K562 (cell line): ENCODE measurements at regions not wholly inside any gene's neighbourhood (a gene's known extent, or its start where the extent isn't known, plus 50 kb on each side); places are given as distances from the start of the nearest gene placed in this dataset.

Experiments used
- ATAC-seq: fragments of 200-7000 bp; cut with Tn5 transposase; 3 replicates; pipeline ENCODE4 v1.9.1; 2020; ENCODE audit warnings: moderate library complexity
- BruUV-seq: library from RNA; stranded (reverse); fragments of 400-500 nt; replicated peaks from 2 replicates; lab custom pipeline; 2021; lab: Mats Ljungman, UMichigan
- CTCF ChIA-PET: fragments of 300-600 bp; formaldehyde crosslinking; extraction: SDS; loops from one replicate; lab custom pipeline; 2021; ENCODE audit warnings: low intra/inter-chr PET ratio; lab: Yijun Ruan, JAX
- POLR2A ChIA-PET: fragments of 300-600, 350-650 bp; sonication (Branson Sonifier 250); formaldehyde crosslinking; extraction: SDS; loops from one replicate; lab custom pipeline; 2021; ENCODE audit warnings: antibody characterized with exemption, inconsistent platforms; lab: Yijun Ruan, JAX
- DNase-seq, 4 experiments: peaks; one replicate each; pipeline versions ENCODE4 v3.0.0 to v3.0.0-alpha.2; 2011 to 2018; ENCODE audit warnings: low spot score in 3 of 4, mixed read lengths in 3 of 4; ENCODE audit errors: extremely low read depth in 1 of 4
- FAIRE-seq: peaks from 2 replicates; lab custom pipeline; 2011; peaks lifted over from hg19 to GRCh38; lab: Jason Lieb, UNC
- H2AFZ ChIP-seq: 2 replicates; pipeline ENCODE4 v1.6.0; 2011; ENCODE audit warnings: low read depth, low read length, control low read depth, inconsistent platforms
- H3K27ac ChIP-seq: fragments of 200-600 bp; 3 replicates; pipeline ENCODE4 v1.8.0; 2011; ENCODE audit warnings: low read depth, mild to moderate bottlenecking, control low read depth, inconsistent platforms, low read length, moderate library complexity, mixed read lengths; ENCODE audit errors: extremely low read depth
- H3K27me3 ChIP-seq, 2 experiments: fragments of 300-600 bp in 1 of 2; 2 replicates in 1 of 2; 3 replicates in 1 of 2; pipeline versions ENCODE4 v1.6.0 to v1.8.0; 2011; ENCODE audit warnings: inconsistent platforms in 2 of 2, low read length in 2 of 2, mild to moderate bottlenecking in 1 of 2, mixed read lengths in 1 of 2, moderate library complexity in 1 of 2; ENCODE audit not compliant: control insufficient read depth in 2 of 2, insufficient read depth in 2 of 2
- H3K36me3 ChIP-seq: fragments of 300-600 bp; 3 replicates; pipeline ENCODE4 v1.8.0; 2011; ENCODE audit warnings: mild to moderate bottlenecking, low read length, inconsistent platforms; ENCODE audit not compliant: control insufficient read depth, insufficient read depth
- H3K4me1 ChIP-seq, 2 experiments: fragments of 200-600 bp in 1 of 2; replicated peaks in 1 of 2; 2 replicates in 1 of 2; 3 replicates in 1 of 2; pipeline versions ENCODE4 v1.5.1 to v1.8.0; 2011; ENCODE audit warnings: inconsistent platforms in 2 of 2, low read length in 2 of 2, mild to moderate bottlenecking in 1 of 2, mixed read lengths in 1 of 2, moderate library complexity in 1 of 2; ENCODE audit not compliant: control insufficient read depth in 2 of 2, insufficient read depth in 2 of 2
- H3K4me2 ChIP-seq: 2 replicates; pipeline ENCODE4 v1.6.1; 2011; ENCODE audit warnings: low read length, control low read depth, inconsistent platforms, mixed read lengths; ENCODE audit not compliant: insufficient read depth
- H3K4me3 ChIP-seq: fragments of 200-600 bp; sonication (generic), shearing (Covaris generic); 2 replicates; pipeline ENCODE4 v1.5.1; 2016; ENCODE audit warnings: control low read depth, inconsistent platforms
- H3K79me2 ChIP-seq: fragments of 200-600 bp; 3 replicates; pipeline ENCODE4 v1.8.0; 2011; ENCODE audit warnings: low read length, inconsistent platforms; ENCODE audit not compliant: control insufficient read depth, insufficient read depth
- H3K9ac ChIP-seq, 2 experiments: 2 replicates each; pipeline versions ENCODE4 v1.6.0 to v1.6.1; 2011; ENCODE audit warnings: low read depth in 2 of 2, low read length in 2 of 2, control low read depth in 1 of 2, inconsistent platforms in 1 of 2, mild to moderate bottlenecking in 1 of 2, mixed read lengths in 1 of 2; ENCODE audit not compliant: insufficient read depth in 1 of 2
- H3K9me1 ChIP-seq: one replicate; pipeline ENCODE4 v1.6.0; 2011; ENCODE audit warnings: inconsistent platforms, mild to moderate bottlenecking, low read length, moderate library complexity; ENCODE audit not compliant: control insufficient read depth, insufficient read depth
- H3K9me3 ChIP-seq: replicated peaks from 2 replicates; pipeline ENCODE4 v1.5.1; 2011; ENCODE audit warnings: low read depth, low read length, inconsistent platforms; ENCODE audit not compliant: control insufficient read depth, insufficient read depth
- H4K20me1 ChIP-seq: replicated peaks from 2 replicates; pipeline ENCODE4 v1.6.1; 2011; ENCODE audit warnings: low read length, inconsistent platforms, mixed read lengths; ENCODE audit not compliant: control insufficient read depth, insufficient read depth
- ATF6 ChIP-seq: sonication (generic); formaldehyde crosslinking; IDR thresholded peaks from 2 replicates; pipeline ENCODE4 v1.4.0; 2020; ENCODE audit warnings: mild to moderate bottlenecking, missing genetic modification reagents
- ESRRB ChIP-seq: fragments of 250-450 bp; sonication (Bioruptor Pico); IDR thresholded peaks from 2 replicates; pipeline ENCODE4 v1.5.0; 2020; ENCODE audit warnings: mild to moderate bottlenecking, moderate library complexity, borderline replicate concordance
- FOXK1 ChIP-seq: sonication (generic); formaldehyde crosslinking; IDR thresholded peaks from 2 replicates; pipeline ENCODE4 v1.8.0; 2022; ENCODE audit warnings: missing genetic modification reagents, mild to moderate bottlenecking, borderline replicate concordance
- MAFK ChIP-seq: IDR thresholded peaks from 2 replicates; pipeline ENCODE4 v1.6.1; 2011; ENCODE audit warnings: low read length, improper control_type of control experiment
- MAZ ChIP-seq, 2 experiments: fragments of 450-650 bp in 1 of 2; sonication (generic) in 1 of 2; formaldehyde crosslinking; IDR thresholded peaks in 1 of 2; conservative IDR thresholded peaks in 1 of 2; 2 replicates each; pipeline versions ENCODE4 v1.4.0 to v1.5.0; 2020; ENCODE audit warnings: mild to moderate bottlenecking in 1 of 2, missing genetic modification reagents in 1 of 2
- MBD2 ChIP-seq: sonication (generic); IDR thresholded peaks from 2 replicates; pipeline ENCODE4 v1.6.1; 2016; ENCODE audit warnings: low read depth, borderline replicate concordance
- PHF20 ChIP-seq: fragments of 450-650 bp; IDR thresholded peaks from 2 replicates; pipeline ENCODE4 v1.6.1; 2018; ENCODE audit not compliant: partially characterized antibody
- RBM39 ChIP-seq: fragments of 200-400 bp; formaldehyde crosslinking; optimal IDR thresholded peaks from 2 replicates; pipeline ENCODE3; 2018; ENCODE audit warnings: low read depth, low read length
- SAFB ChIP-seq: fragments of 200-400 bp; formaldehyde crosslinking; IDR thresholded peaks from 2 replicates; pipeline ENCODE4 v1.6.1; 2017; ENCODE audit warnings: low read depth, low read length, borderline replicate concordance
- TCF3 ChIP-seq: sonication (generic); formaldehyde crosslinking; IDR thresholded peaks from 2 replicates; pipeline ENCODE4 v1.4.0; 2020; ENCODE audit warnings: mild to moderate bottlenecking, missing genetic modification reagents
- ZBED1 ChIP-seq: IDR thresholded peaks from 2 replicates; pipeline ENCODE4 v1.6.1; 2014
- ZFP30 ChIP-seq: fragments of 250-450 bp; sonication (Bioruptor Pico); IDR thresholded peaks from 2 replicates; pipeline ENCODE4 v1.8.0; 2022; ENCODE audit warnings: moderate library complexity, mild to moderate bottlenecking, inconsistent platforms, borderline replicate concordance
- ZFP36 ChIP-seq: fragments of 150-350 bp; IDR thresholded peaks from 2 replicates; pipeline ENCODE4 v1.6.1; 2018; ENCODE audit warnings: low read length, low read depth; ENCODE audit not compliant: partially characterized antibody
- WGBS: fragments of 100-300 bp; shearing (Covaris generic); methylation state at CpG from one replicate; pipeline ENCODE4 v1.1.6; 2016; ENCODE audit warnings: low coverage, mixed read lengths; ENCODE audit not compliant: insufficient coverage; ENCODE audit errors: missing lambda C conversion rate; 5-methylcytosine and 5-hydroxymethylcytosine counted together
- in situ Hi-C: fragments of 300-500 bp; cut with MboI; formaldehyde crosslinking; loops from 4 replicates; pipeline ENCODE4 v1.15.0; 2018; ENCODE audit warnings: inconsistent platforms, mixed read lengths
- intact Hi-C: fragments of 100-400 bp; cut with micrococcal nuclease; formaldehyde crosslinking; loops from 2 replicates; pipeline ENCODE4 v1.14.2; 2022
- TF ChIP-seq, protein P1 (sequence below): fragments of 250-450 bp; sonication (Bioruptor Pico); IDR thresholded peaks from 2 replicates; pipeline ENCODE4 v1.5.0; 2021
- TF ChIP-seq, protein P2 (sequence below): sonication (generic); formaldehyde crosslinking; IDR thresholded peaks from 2 replicates; pipeline ENCODE4 v1.8.0; 2022; ENCODE audit warnings: mild to moderate bottlenecking, missing genetic modification reagents, borderline replicate concordance

- Histone ChIP-seq H2AFZ (no peak overlapping the region), H3K9me1 (no peaks in the 10 kb centered on the region), H3K27ac (no peak overlapping the region), H3K4me3 (no peak overlapping the region), H3K79me2 (no peaks in the 10 kb centered on the region), H3K27me3 (peaks cover 55 to 78% of the 10 kb centered on the region in 2 experiments; a peak in 4 of 5 replicates), H4K20me1 (peaks cover 11% of the 10 kb centered on the region; the same call in 1 of the 2 replicates), H3K4me2 (no peak overlapping the region), H3K36me3 (no peaks in the 10 kb centered on the region), H3K4me1 (peaks cover 0 to 37% of the 10 kb centered on the region in 2 experiments; a peak in 3 of 5 replicates), H3K9ac (no peak overlapping the region), H3K9me3 (no peaks in the 10 kb centered on the region)
- ChIA-PET CTCF (no interaction called here), POLR2A (interaction anchor here (0.6 kb wide), 1 partner anchor 69 kb away, joined by 4 read pairs; no protein-coding TSS in a partner anchor)
- BruUV-seq: no TSS peak
- TF ChIP-seq ESRRB (CRISPR knock-in tag): no peak
- TF ChIP-seq MAFK: no peak
- TF ChIP-seq SAFB: no peak
- no peak for TF ChIP-seq ZBED1
- no peak for TF ChIP-seq ZFP36
- no peak for TF ChIP-seq FOXK1 (CRISPR knock-in tag)
- TF ChIP-seq, protein P1, sequence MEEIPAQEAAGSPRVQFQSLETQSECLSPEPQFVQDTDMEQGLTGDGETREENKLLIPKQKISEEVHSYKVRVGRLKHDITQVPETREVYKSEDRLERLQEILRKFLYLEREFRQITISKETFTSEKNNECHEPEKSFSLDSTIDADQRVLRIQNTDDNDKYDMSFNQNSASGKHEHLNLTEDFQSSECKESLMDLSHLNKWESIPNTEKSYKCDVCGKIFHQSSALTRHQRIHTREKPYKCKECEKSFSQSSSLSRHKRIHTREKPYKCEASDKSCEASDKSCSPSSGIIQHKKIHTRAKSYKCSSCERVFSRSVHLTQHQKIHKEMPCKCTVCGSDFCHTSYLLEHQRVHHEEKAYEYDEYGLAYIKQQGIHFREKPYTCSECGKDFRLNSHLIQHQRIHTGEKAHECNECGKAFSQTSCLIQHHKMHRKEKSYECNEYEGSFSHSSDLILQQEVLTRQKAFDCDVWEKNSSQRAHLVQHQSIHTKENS (CRISPR knock-in tag): no peak
- no peak for TF ChIP-seq PHF20
- TF ChIP-seq TCF3: no peak
- TF ChIP-seq, protein P2, sequence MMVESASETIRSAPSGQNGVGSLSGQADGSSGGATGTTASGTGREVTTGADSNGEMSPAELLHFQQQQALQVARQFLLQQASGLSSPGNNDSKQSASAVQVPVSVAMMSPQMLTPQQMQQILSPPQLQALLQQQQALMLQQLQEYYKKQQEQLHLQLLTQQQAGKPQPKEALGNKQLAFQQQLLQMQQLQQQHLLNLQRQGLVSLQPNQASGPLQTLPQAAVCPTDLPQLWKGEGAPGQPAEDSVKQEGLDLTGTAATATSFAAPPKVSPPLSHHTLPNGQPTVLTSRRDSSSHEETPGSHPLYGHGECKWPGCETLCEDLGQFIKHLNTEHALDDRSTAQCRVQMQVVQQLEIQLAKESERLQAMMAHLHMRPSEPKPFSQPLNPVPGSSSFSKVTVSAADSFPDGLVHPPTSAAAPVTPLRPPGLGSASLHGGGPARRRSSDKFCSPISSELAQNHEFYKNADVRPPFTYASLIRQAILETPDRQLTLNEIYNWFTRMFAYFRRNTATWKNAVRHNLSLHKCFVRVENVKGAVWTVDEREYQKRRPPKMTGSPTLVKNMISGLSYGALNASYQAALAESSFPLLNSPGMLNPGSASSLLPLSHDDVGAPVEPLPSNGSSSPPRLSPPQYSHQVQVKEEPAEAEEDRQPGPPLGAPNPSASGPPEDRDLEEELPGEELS (CRISPR knock-in tag): no peak
- TF ChIP-seq MAZ (CRISPR knock-in tag; conservative IDR thresholded peaks at IDR 0.05 in 1 of 2, IDR thresholded peaks at IDR 0.05 in 1 of 2): no peak
- no peak for TF ChIP-seq ZFP30 (CRISPR knock-in tag)
- no peak for TF ChIP-seq RBM39
- no peak for TF ChIP-seq ATF6 (CRISPR knock-in tag)
- TF ChIP-seq MBD2: no peak
- intact Hi-C loops: no loop called here
- DNase-seq (no peak), ATAC-seq (no peak), FAIRE-seq (no peak)
- under 1% methylated on average over 17 of the region's 17 CpGs for WGBS
- in situ Hi-C loops: no loop called here
Observed at GRCh38 chr5:1656271-1656975, 132.7 kb upstream of the LPCAT1 start.
